Tibial nerve (tissue), 4 donors: ENCODE measurements at regions not wholly inside any gene's neighbourhood (a gene's known extent, or its start where the extent isn't known, plus 50 kb on each side); places are given as distances from the start of the nearest gene placed in this dataset.

Source experiments
- DNase-seq, 2 donors: peaks; one replicate each; pipeline ENCODE4 v3.0.0-alpha.2; 2019; ENCODE audit warnings: low spot score in 2 of 2
- H3K27ac ChIP-seq, 4 donors: fragments of 200-600 bp; sonication (generic) in 3 of 4; one replicate each; pipeline ENCODE4 v1.5.1; 2017 to 2019; ENCODE audit warnings: mild to moderate bottlenecking in 1 of 4
- H3K27me3 ChIP-seq, 2 donors: fragments of 200-600 bp; sonication (generic) in 1 of 2; one replicate each; pipeline versions ENCODE4 v1.5.1 to v1.6.0; 2017 to 2019
- H3K36me3 ChIP-seq, 3 donors: fragments of 200-600 bp; sonication (generic); one replicate each; pipeline ENCODE4 v1.5.1; 2018 to 2019
- H3K4me1 ChIP-seq, 4 donors: fragments of 200-600 bp; sonication (generic) in 3 of 4; one replicate each; pipeline ENCODE4 v1.5.1; 2017 to 2019
- H3K4me3 ChIP-seq, 4 donors: fragments of 200-600 bp; sonication (generic) in 3 of 4; one replicate each; pipeline ENCODE4 v1.5.1; 2017 to 2019; ENCODE audit warnings: mild to moderate bottlenecking in 1 of 4, moderate library complexity in 1 of 4
- H3K9me3 ChIP-seq, 4 donors: fragments of 200-600 bp; sonication (generic) in 3 of 4; one replicate each; pipeline ENCODE4 v1.5.1; 2017 to 2019
- CTCF ChIP-seq, 5 experiments: fragments of 200-600 bp in 3 of 5; fragments of 450-650 bp in 2 of 5; sonication (generic) in 3 of 5; IDR thresholded peaks; one replicate each; pipeline ENCODE4 v1.5.1; 2016 to 2019; ENCODE audit warnings: antibody characterized with exemption in 5 of 5, mild to moderate bottlenecking in 3 of 5, moderate library complexity in 2 of 5
- EP300 ChIP-seq, 2 donors: sonication (generic); formaldehyde crosslinking; IDR thresholded peaks; one replicate each; pipeline ENCODE4 v1.6.1; 2017; ENCODE audit warnings: antibody characterized with exemption in 2 of 2, mild to moderate bottlenecking in 1 of 2
- POLR2A ChIP-seq, 2 donors: fragments of 450-650 bp; IDR thresholded peaks; one replicate each; pipeline ENCODE4 v1.6.1; 2017; ENCODE audit warnings: antibody characterized with exemption in 2 of 2, mild to moderate bottlenecking in 2 of 2, moderate library complexity in 2 of 2
- WGBS, 2 donors: methylation state at CpG; one replicate each; pipeline ENCODE4 v1.1.5; 2018; 5-methylcytosine and 5-hydroxymethylcytosine counted together

- no peaks in the 10 kb centered on the region for H3K27me3 ChIP-seq
- no peak overlapping the region for H3K4me3 ChIP-seq
- peaks cover 0 to 10% (median 0%) of the 10 kb centered on the region in 4 donors for H3K4me1 ChIP-seq
- H3K9me3 ChIP-seq: peaks cover 0 to 14% (median 0%) of the 10 kb centered on the region in 4 donors
- WGBS, 2 donors: 27 to 40% methylated on average over 1 of the region's 1 CpG
- no peaks in the 10 kb centered on the region for H3K36me3 ChIP-seq
- DNase-seq: no peak
- H3K27ac ChIP-seq: no peak overlapping the region
- no peak for TF ChIP-seq CTCF (IDR thresholded peaks at IDR 0.05)
- TF ChIP-seq EP300 (IDR thresholded peaks at IDR 0.05): no peak
- TF ChIP-seq POLR2A (IDR thresholded peaks at IDR 0.05): no peak
Observed at GRCh38 chr12:58306266-58307000, 365.1 kb downstream of the ATP23 start.

DNA sequence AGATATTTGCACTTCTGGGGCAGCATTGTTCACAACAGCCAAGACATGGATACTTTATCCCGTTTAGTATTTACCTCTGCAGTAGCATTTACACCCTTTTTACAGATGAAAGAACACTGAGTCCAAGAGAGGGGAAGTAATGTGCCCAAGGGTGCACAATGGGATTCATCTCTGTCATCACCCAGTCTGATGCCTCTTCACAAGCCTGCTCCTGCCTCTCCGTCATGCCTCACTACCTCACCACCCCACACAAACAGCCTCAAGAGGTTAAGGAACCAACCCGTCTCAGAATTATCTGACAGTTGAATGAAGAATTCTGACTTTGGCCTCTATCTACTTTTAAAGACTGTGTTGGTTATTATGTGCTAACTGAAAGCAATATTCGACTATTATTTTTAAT lies 368.4 kb downstream of the ATP23 start:
- no peaks in the 10 kb centered on the region for H3K27me3 ChIP-seq
- peaks cover 0 to 14% (median 0%) of the 10 kb centered on the region in 4 donors for H3K9me3 ChIP-seq
- WGBS, 2 donors: 92 to 93% methylated on average over 4 of the region's 4 CpGs
- DNase-seq: no peak
- no peak overlapping the region for H3K4me3 ChIP-seq
- H3K4me1 ChIP-seq: peaks cover 0 to 10% (median 0%) of the 10 kb centered on the region in 4 donors
- no peak for TF ChIP-seq CTCF (IDR thresholded peaks at IDR 0.05)
- TF ChIP-seq EP300 (IDR thresholded peaks at IDR 0.05): no peak
- TF ChIP-seq POLR2A (IDR thresholded peaks at IDR 0.05): no peak
- H3K27ac ChIP-seq: no peak overlapping the region
- no peaks in the 10 kb centered on the region for H3K36me3 ChIP-seq

- Histone ChIP-seq H3K27ac (no peak overlapping the region), H3K36me3 (no peaks in the 10 kb centered on the region), H3K9me3 (peaks cover 0 to 14% (median 0%) of the 10 kb centered on the region in 4 donors), H3K4me3 (no peak overlapping the region), H3K27me3 (no peaks in the 10 kb centered on the region), H3K4me1 (peaks cover 0 to 10% (median 0%) of the 10 kb centered on the region in 4 donors)
- WGBS, 2 donors: 94% methylated on average over 4 of the region's 4 CpGs
- DNase-seq: no peak
- TF ChIP-seq POLR2A (IDR thresholded peaks at IDR 0.05) (no peak), CTCF (IDR thresholded peaks at IDR 0.05) (no peak), EP300 (IDR thresholded peaks at IDR 0.05) (no peak)
Observed at GRCh38 chr12:58310368-58310767, 369.0 kb downstream of the ATP23 start.

DNA sequence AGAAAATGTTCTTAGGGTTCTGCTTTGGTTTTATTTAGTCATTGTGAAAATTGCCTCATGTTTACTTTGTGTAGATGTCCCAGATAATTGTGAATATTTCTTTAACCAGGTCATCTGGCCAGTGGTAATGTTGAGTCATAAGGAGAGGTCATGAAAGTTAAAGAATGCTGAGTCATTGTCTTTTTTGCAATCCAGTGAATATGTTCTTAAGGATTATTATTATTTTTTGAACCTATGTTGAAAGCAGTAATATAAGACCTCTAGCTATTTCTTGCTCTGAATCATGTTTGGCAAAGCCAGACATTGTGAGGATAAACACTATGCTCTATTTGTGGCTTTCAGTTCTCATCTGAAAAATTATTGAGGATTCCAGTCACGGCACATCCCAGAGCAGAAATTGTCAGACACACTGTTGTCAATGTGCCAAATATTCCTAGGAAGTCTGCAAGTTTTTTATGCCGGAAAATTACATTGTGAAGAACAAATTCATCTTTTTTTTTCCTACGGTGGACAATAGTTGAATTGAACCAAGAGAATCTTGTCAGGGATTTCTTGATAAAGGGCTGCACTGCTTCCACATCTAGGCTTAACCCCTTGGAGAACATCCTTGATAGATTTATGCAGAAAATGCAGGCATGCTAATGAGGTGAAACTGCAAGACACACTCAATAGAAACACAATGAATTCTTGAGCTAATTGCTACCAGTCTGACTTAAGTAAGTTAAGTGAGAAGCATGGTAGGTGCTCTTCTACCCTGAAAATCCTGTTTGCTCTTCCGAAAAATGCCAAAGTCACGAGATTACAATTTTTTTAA lies 369.6 kb downstream of the ATP23 start:
- no peak for DNase-seq
- TF ChIP-seq CTCF (IDR thresholded peaks at IDR 0.05) (no peak), EP300 (IDR thresholded peaks at IDR 0.05) (peak in 1 of 2 donors; percentile 64)
- Histone ChIP-seq H3K9me3 (peaks cover 0 to 14% (median 0%) of the 10 kb centered on the region in 4 donors), H3K27ac (no peak overlapping the region), H3K27me3 (no peaks in the 10 kb centered on the region), H3K4me3 (no peak overlapping the region), H3K36me3 (no peaks in the 10 kb centered on the region), H3K4me1 (peaks cover 0 to 10% (median 0%) of the 10 kb centered on the region in 4 donors)
- 42 to 51% methylated on average over 5 of the region's 5 CpGs for WGBS, 2 donors
